ENCODE measurements at regions not wholly inside any gene's neighbourhood (a gene's known extent, or its start where the extent isn't known, plus 50 kb on each side); places are given as distances from the start of the nearest gene placed in this dataset.
"Not testable (repeated sequence)": the region's sequence is repeated elsewhere in the genome, so short reads cannot be mapped to it uniquely, and the experiment has no call there.

DNA sequence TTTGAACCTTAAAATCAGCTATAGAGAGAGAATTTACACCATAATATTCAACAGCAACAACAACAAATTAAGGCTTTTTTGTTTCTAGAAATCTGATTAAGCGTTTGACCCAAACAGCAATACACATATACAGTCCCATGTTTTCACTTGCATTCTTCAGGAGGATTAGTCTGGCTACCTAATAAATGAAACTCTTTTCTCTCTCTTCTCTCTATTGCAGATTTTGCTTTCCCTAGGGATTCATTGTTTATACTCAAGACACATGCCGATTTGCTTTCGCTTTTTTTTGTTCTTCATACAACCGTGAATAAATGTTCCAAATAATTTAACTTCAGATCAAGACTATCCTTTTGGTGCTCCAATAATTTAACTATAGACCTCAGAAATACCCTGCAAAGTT, 162.4 kb upstream of the PTBP2 start:
- Histone ChIP-seq H3K36me3 (ENCODE audit: low read depth) (no peaks in the 10 kb centered on the region), H3K4me2 (ENCODE audit: unreplicated experiment) (peak overlapping the region; percentile 85), H3K79me2 (ENCODE audit: insufficient read depth) (no peaks in the 10 kb centered on the region), H3K27me3 (replicated peaks; ENCODE audit: insufficient read depth) (no peaks in the 10 kb centered on the region), H3K9me2 (ENCODE audit: insufficient read depth) (no peaks in the 10 kb centered on the region), H3K27ac (peak overlapping the region; percentile 86), H3K9ac (peak overlapping the region; percentile 53; the same call in 1 of the 2 replicates), H4K20me1 (ENCODE audit: insufficient read depth) (no peaks in the 10 kb centered on the region), H3F3A (ENCODE audit: insufficient read depth) (peaks cover 29% of the 10 kb centered on the region), H3K4me1 (ENCODE audit: insufficient read depth) (peaks cover 26% of the 10 kb centered on the region), H3K9me3 (ENCODE audit: low read depth) (no peaks in the 10 kb centered on the region), H2AFZ (no peak overlapping the region), H3K4me3 (peak overlapping the region; percentile 61)
- TF ChIP-seq EZH2 (IDR thresholded peaks at IDR 0.05; ENCODE audit: insufficient read depth, poor library complexity, severe bottlenecking) (no peak), EZH2phosphoT487 (IDR thresholded peaks at IDR 0.05; ENCODE audit: insufficient read depth, low read depth) (no peak)
- peak; percentile 43 for DNase-seq
- 53 to 55% methylated on average over 4 of the region's 4 CpGs for WGBS, 2 experiments (ENCODE audit: low coverage in 1 of 2, low lambda C conversion rate in 2 of 2, missing lambda C conversion rate in 2 of 2)
- in situ Hi-C loops (cut with MboI), result no loop called here

DNA sequence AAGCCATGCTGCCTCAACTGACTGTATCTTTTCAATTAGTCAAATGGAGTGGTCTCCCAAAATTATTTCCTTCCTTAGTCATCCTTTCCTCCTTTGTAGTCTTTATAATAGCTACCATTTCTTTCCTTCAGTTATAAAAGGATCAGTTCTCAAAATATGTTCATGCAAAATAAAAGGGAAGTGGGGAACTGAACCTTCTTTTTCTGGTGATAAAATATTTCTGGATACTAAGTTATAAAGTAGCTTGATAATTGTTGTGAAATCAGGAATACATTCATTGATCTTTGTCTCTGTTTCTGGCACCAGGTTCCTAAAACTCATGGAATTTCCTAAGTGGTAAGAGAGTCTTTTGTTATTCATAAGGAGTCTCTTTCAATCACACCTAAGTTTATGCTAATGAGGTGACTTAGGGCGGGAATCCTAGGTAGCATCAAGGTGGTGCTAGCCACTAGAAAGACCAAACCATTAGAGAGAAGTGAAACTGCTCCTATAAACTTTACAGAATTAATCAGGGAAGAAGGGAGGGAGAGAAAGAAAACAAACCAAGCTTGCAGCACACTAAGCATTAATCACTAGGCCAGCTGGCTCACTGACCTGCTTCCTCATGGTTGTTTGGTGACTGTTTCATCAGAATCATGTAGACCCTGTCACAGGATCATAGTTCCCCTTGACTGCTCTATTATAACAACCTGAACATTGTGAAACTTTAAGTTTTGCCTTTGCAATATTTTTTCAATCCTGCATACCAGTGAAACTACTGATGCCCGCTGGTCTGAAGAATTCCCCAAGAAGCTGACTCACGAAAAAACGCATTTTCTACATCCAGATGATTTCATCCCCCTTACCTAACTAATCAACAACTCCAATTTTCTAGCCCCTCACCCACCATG, 161.6 kb upstream of the PTBP2 start:
- peak; percentile 95 for TF ChIP-seq EZH2phosphoT487 (IDR thresholded peaks at IDR 0.05; ENCODE audit: insufficient read depth, low read depth)
- TF ChIP-seq EZH2 (IDR thresholded peaks at IDR 0.05; ENCODE audit: insufficient read depth, poor library complexity, severe bottlenecking), result no peak
- peak overlapping the region; percentile 86 for H3K27ac ChIP-seq
- H3K36me3 ChIP-seq (ENCODE audit: low read depth), result no peaks in the 10 kb centered on the region
- peak overlapping the region; percentile 85 for H3K4me2 ChIP-seq (ENCODE audit: unreplicated experiment)
- H3K4me1 ChIP-seq (ENCODE audit: insufficient read depth), result peaks cover 26% of the 10 kb centered on the region
- peak overlapping the region; percentile 53 for H3K9ac ChIP-seq
- H4K20me1 ChIP-seq (ENCODE audit: insufficient read depth), result no peaks in the 10 kb centered on the region
- H3K4me3 ChIP-seq, result peak overlapping the region; percentile 61
- peak; percentile 97 for DNase-seq
- H3K79me2 ChIP-seq (ENCODE audit: insufficient read depth), result no peaks in the 10 kb centered on the region
- peak overlapping the region; percentile 58 for H2AFZ ChIP-seq
- H3K9me2 ChIP-seq (ENCODE audit: insufficient read depth), result no peaks in the 10 kb centered on the region
- H3K9me3 ChIP-seq (ENCODE audit: low read depth), result no peaks in the 10 kb centered on the region
- in situ Hi-C loops (cut with MboI), result no loop called here
- H3F3A ChIP-seq (ENCODE audit: insufficient read depth), result peaks cover 29% of the 10 kb centered on the region
- 0 to 10% methylated on average over 4 of the region's 4 CpGs for WGBS, 2 experiments (ENCODE audit: low coverage in 1 of 2, low lambda C conversion rate in 2 of 2, missing lambda C conversion rate in 2 of 2)
- H3K27me3 ChIP-seq (replicated peaks; ENCODE audit: insufficient read depth), result no peaks in the 10 kb centered on the region

DNA sequence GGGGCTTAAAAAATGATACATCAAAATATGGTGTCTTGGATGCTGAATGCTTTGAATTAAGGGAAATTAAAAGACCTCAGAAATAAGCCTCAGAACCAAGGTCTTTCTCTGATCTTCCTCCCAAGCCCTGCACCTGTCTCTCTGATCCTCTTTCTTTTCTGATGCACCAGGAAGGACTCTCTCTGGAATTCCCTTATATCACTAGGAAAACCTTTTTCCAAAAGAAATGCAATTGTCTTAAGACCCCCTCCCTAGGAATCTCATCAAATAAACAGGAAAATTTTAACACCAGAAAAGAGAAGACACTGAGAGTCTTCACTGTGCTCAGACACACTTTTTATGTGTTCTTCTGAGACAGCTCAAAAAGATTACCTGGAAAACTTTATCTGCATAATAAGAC, 159.5 kb upstream of the PTBP2 start:
- no peaks in the 10 kb centered on the region for H3K9me2 ChIP-seq (ENCODE audit: insufficient read depth)
- no peak overlapping the region for H2AFZ ChIP-seq
- no peak overlapping the region for H3K4me2 ChIP-seq (ENCODE audit: unreplicated experiment)
- H3K27me3 ChIP-seq (replicated peaks; ENCODE audit: insufficient read depth), result no peaks in the 10 kb centered on the region
- no peaks in the 10 kb centered on the region for H3K36me3 ChIP-seq (ENCODE audit: low read depth)
- no peaks in the 10 kb centered on the region for H3K79me2 ChIP-seq (ENCODE audit: insufficient read depth)
- TF ChIP-seq EZH2 (IDR thresholded peaks at IDR 0.05; ENCODE audit: insufficient read depth, poor library complexity, severe bottlenecking), result no peak
- no peak overlapping the region for H3K27ac ChIP-seq
- H3F3A ChIP-seq (ENCODE audit: insufficient read depth), result peaks cover 28% of the 10 kb centered on the region
- H4K20me1 ChIP-seq (ENCODE audit: insufficient read depth), result no peaks in the 10 kb centered on the region
- H3K4me3 ChIP-seq, result no peak overlapping the region
- H3K4me1 ChIP-seq (ENCODE audit: insufficient read depth), result peaks cover 26% of the 10 kb centered on the region
- no peak overlapping the region for H3K9ac ChIP-seq
- no peak for DNase-seq
- no peaks in the 10 kb centered on the region for H3K9me3 ChIP-seq (ENCODE audit: low read depth)
- in situ Hi-C loops (cut with MboI), result no loop called here

DNA sequence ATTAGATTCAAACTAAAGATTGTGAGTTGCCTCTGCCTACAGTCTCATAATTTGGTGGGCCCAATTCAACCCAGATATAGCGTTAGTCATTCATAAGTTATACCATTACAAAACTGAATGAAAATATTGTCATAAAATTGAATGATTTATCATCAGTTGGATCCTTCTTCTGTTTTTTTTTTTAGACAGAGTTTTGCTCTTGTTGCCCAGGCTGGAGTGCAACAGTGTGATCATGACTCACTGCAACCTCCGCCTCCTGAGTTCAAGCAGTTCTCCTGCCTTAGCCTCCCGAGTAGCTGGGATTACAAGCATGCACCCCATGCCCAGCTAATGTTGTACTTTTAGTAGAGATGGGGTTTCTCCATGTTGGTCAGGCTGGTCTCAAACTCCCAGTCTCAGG, 157.2 kb upstream of the PTBP2 start:
- H3K27me3 ChIP-seq (replicated peaks; ENCODE audit: insufficient read depth); DNase-seq; H3K9ac ChIP-seq; H3K4me2 ChIP-seq (ENCODE audit: unreplicated experiment); H3K9me3 ChIP-seq (ENCODE audit: low read depth); H3K36me3 ChIP-seq (ENCODE audit: low read depth); H4K20me1 ChIP-seq (ENCODE audit: insufficient read depth); in situ Hi-C loops (cut with MboI); H2AFZ ChIP-seq; H3K9me2 ChIP-seq (ENCODE audit: insufficient read depth); H3K27ac ChIP-seq; H3K4me3 ChIP-seq; H3K79me2 ChIP-seq (ENCODE audit: insufficient read depth): not testable (repeated sequence)
- peaks cover 15% of the 10 kb centered on the region for H3F3A ChIP-seq (ENCODE audit: insufficient read depth)
- peaks cover 13% of the 10 kb centered on the region for H3K4me1 ChIP-seq (ENCODE audit: insufficient read depth)
- WGBS, 2 experiments (ENCODE audit: low coverage in 1 of 2, low lambda C conversion rate in 2 of 2, missing lambda C conversion rate in 2 of 2), result 87 to 91% methylated on average over 3 of the region's 3 CpGs

DNA sequence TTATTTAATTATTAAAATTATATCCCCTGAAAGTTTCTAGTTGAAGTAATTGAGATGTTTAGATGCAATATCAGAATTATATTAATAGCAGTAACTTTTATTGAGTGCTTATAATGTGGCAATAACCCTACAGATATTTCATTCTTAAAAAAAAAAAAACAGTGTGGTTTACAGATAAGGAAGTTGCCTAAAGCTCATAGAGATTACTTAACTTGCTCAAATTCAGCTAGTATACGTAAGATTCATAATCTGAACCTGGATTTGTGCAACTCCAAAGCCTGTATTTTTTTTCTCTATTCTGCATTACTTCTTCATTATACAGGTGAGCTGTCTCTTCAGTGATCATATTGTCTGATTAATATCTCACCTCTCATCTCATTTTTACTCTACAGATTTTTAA, 156.0 kb upstream of the PTBP2 start:
- Histone ChIP-seq H3F3A (ENCODE audit: insufficient read depth) (peaks cover 6% of the 10 kb centered on the region), H2AFZ (no peak overlapping the region), H3K4me1 (ENCODE audit: insufficient read depth) (peaks cover 4% of the 10 kb centered on the region), H3K4me3 (no peak overlapping the region), H3K4me2 (ENCODE audit: unreplicated experiment) (no peak overlapping the region), H3K9ac (no peak overlapping the region), H3K27ac (no peak overlapping the region), H4K20me1 (ENCODE audit: insufficient read depth) (no peaks in the 10 kb centered on the region), H3K9me3 (ENCODE audit: low read depth) (no peaks in the 10 kb centered on the region), H3K9me2 (ENCODE audit: insufficient read depth) (no peaks in the 10 kb centered on the region), H3K36me3 (ENCODE audit: low read depth) (no peaks in the 10 kb centered on the region), H3K27me3 (replicated peaks; ENCODE audit: insufficient read depth) (no peaks in the 10 kb centered on the region), H3K79me2 (ENCODE audit: insufficient read depth) (no peaks in the 10 kb centered on the region)
- TF ChIP-seq EZH2phosphoT487 (IDR thresholded peaks at IDR 0.05; ENCODE audit: insufficient read depth, low read depth) (no peak), EZH2 (IDR thresholded peaks at IDR 0.05; ENCODE audit: insufficient read depth, poor library complexity, severe bottlenecking) (no peak)
- DNase-seq, result no peak
- in situ Hi-C loops (cut with MboI), result no loop called here
- 87 to 98% methylated on average over 1 of the region's 1 CpG for WGBS, 2 experiments (ENCODE audit: low coverage in 1 of 2, low lambda C conversion rate in 2 of 2, missing lambda C conversion rate in 2 of 2)
